ENCODE measurements at regions not wholly inside any gene's neighbourhood (a gene's known extent, or its start where the extent isn't known, plus 50 kb on each side); places are given as distances from the start of the nearest gene placed in this dataset.

DNA sequence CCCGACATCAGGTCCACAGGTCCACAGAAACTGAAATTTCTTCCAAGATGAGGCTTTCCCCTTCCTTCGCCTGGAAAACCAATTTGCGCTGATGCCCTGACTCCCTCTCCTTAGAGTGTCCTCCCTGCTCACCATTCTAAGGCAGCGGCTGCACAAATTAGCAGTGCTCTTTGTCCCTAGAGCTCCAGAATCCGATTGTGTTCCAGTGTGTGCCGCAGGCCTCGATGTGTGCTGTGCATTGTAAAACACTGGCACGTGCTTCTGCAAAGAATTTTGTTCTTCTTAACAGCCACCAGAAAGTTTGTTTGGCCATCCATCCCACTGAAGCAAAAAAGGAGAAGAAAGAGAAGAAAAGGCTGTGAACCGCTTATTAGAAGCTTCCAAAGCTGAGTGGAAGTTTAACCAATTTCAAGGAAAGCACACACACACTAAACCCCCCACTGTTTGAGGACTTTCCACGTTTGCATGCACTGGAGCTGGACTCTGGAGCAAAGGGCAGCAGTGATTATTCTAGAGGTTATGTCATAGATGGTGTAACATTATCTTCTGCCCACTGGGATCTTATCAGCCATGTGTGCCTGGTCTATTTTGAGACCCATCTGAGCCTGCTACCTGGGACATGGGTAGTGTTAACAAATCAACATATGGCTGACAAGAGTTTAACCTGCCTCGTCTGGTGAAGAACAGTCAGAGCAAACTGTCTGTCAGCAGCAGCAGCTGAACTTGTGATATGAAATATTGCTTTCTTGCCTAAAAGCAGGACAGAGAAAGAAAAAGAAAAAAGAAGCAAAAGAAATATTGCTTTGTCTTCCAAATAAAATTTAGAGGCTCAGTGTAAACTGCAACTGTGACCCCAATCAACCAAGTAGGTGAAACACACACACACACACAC is 64.9 kb upstream of the RREB1 start:
- no peak for DNase-seq

DNA sequence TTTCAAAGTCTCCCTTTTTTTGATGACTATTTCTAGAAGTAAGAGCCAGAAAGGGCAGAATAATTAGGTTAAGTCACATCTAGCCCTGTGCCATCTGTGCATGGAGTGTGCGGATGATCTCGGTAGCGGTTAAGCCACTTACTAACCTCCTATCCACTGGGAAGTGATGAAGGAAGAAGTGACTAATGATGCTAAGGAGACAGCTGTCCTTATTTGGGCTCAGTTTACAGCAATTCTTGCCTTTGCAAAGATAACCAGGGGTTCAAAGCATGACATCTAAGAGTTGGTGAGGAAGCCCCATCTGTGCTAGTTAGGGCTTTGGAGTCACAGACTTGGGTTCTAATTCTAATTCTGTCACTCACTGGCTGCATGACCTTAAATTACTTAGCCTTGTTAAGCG is 62.4 kb upstream of the RREB1 start:
- DNase-seq: no peak

DNA sequence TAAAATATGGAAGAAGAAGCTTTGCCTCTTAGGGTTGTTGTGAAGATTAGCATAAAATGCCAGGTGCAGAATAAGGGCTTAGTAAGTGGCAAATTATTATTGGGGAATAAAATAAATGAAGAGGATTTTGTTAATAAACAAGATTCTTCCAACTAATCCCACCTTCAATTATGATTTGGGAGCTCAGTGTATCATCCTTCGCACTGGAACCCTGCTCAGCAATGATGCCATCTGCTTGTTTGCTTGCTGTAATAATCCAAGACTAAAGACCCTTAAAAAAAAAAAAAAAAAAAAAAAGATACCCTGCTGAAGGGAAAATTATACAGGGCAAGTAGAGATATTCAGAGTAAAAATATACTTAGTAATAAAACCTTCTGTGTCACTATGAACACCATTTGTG is 62.0 kb upstream of the RREB1 start:
- no peak for DNase-seq

DNA sequence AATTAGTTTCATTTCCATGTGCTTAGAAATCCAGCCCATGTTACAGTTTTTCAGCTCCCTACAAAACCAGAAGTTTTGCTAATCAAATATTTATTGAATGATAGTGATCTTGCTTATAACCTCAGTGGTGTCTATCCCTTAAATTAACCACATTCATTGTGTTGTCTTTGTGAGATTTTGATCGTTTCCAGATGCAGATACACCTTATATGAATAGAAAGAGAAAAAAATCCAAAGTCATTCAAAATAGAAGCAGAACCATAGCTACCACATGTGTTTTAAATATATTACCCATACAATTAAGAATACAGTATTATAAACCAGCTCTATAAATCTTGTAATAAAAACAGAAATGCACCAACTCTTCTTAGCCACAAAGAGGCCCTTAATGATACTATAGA is 60.6 kb upstream of the RREB1 start:
- no peak for DNase-seq

DNA sequence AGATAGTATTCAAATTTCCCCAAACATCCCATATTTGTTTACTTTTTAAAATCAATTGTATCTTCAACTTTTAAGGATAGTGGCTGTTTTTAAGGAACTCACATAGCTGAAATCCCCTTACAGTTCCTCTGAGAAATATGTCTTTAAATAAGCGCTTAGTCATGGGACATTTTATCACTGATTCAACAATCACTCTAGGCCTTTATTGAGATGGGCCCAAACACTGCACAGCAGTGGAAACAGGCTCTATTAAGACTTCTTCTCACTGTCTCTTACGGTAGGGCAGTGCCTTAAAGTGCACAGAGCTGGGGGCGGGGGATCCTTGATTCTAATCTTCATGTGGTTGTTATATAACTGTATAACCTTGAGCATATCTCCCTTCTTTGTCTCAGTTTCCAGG is 59.8 kb upstream of the RREB1 start:
- DNase-seq: no peak

DNA sequence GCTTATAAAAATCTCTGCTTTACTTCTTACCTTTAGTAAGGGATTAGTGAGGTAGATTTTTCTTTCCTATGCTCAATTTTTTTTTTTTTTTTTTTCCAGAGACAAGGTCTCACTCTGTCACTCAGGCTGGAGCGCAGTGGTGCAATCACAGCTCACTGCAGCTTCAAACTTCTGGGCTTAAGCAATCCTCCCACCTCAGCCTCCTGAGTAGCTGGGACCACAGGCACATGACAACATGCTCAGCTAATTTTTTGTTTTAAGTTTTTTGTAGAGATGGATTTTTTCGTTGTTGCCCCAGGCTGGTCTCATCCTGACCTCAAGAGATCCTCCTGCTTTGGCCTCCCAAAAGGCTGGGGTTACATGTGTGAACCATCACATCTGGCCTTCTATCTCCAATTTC is 58.9 kb upstream of the RREB1 start:
- no peak for DNase-seq

DNA sequence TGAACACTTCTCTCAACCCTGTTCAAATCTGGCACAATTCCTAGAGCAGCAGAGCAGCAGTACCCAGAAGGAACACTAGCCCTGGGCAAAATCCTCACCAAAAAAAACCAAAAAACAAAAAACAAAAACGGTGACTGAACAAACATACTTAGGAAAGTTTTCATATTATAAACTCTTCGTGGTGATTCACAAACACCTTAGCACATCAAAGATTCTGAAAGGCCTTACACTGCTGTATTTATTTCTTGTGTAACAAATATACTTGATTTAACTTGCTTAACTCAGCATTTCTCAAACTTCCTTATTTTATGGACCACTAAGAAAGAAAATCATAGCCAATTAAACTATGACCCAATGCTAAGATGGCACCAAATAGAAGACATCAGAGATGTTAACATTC is 57.8 kb upstream of the RREB1 start:
- DNase-seq: no peak

DNA sequence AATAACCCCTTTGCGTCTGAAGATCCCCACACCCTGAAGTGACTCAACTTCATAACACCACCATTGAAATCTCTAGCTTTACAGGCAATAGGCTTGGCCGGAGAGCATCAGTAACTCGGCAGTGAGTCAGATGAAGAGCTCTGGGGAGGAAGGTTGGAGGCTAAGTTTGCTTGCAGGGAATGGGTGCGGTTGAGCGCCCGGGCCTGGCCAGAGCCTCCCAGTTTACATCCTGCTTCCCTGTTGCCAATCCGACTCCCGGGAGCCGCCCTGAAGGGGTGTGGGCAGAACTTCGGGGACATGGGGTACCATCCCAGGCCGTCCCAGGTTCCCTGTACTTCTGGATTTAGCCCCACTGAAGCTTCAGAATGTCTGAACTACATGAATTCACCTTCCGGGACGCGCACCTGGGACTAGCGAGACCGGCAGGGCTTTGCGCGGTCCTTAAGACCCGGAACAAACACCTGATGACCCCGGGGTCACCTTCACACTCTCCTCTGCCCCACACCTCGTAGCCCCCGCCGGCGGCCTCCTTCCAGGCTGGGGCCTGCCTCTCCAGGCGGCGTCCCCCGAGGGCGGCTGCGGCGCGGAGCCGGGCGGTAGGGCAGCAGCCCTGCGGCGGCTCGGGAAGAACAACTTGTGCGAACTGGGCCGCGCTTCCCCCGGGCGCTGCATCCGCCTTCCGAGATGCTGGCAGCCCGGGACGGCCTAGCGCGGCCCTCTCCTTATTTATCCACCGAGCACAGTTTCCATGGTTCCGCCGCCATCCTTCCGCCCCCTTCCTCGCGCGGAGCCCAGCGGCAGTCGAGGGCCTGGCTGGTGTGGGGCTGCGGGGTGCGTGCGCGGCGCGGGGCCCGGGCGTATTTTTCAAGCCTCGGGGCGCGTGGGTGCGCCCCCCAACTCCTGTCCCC is 56.6 kb upstream of the RREB1 start:
- no peak for DNase-seq

DNA sequence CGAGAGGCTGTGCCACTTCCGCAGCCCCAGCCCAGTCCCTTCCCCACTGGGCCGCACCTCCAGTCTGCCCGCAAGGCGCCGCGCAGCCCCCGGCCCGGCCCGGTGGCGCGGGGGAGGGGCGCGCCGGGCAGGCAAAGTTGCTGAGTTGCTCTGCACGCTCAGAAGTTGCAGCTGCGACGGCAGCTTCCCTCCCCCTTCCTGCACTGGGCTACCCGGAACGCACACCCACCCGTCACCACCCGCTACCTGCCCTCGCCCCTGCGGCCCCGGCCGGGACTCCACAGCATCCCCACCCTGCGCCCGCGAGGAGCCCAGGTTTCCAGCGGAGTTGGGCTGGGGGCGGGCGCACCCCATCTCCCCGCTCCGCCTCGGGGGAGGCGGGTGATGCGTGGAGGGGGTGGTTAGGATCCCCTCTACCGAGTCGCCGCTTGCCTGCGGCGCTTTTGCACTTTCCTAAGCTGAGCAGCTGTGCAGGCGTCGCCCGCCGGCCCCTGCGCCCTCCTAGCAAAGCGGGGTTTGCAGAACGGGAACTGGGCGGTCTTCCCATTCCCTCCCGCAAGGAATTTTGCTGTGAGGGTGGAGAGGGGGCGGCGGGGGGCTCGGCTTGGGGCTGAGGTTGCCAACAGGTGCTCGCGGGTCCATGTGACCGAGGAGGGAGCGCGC is 55.9 kb upstream of the RREB1 start:
- DNase-seq: no peak

DNA sequence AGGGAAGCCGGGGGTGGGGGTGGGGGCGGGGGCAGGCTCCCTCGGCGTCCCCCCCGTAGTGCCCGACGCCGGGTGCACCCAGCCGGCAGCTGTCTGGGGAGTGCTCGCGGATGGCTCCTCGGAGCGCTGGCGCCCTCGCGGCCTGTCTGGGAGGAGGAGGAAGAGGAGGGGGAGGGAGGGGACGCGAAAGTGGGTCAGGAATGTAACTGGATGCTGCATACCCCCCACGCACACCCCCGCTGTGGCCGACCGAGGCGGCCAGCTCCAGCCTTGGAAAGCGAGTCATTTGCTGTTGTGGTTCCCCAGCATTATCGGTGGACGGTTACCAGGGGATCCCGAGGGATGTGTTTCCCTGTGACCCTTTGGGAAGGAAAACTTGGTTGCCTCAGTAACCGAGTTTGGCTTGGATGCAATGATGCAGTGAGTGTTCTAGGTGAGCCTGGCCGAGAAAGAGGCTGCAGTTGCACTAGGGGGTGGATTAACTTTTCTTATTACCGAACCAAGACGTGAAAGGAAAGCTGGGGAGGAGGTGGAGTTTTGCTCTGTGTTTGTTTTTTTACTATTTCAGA is 55.2 kb upstream of the RREB1 start:
- no peak for DNase-seq

DNA sequence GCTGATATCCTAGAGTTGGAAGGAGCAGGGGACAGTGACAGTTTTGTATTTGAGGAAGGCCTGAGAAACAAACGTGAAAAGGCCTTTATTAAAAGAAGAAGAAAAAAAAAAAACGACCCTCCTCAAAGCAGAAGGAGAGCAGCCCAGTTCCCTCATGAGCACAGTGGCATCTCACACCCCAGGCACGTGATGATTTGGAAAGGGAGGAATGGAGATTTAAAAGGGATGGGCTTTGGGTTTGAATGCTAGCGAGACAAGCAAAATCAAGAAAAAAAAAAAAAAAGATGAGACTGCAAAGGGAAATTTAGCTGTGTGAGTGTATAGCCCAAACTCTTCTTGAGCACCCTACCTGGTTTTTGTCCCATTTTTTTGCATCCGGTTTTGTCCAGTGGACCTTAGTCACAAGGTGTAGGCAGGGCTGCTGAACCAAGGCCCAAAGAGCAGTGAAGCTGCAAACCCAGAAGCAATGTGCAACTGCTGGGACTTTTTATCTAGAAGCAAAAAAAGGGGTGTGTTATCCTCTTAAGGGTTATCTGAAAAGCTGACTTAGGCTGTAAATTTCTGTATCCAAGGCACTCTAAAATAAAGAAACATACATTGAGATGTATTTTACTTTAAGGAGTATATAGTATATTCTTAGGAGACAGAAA is 54.5 kb upstream of the RREB1 start:
- no peak for DNase-seq

All from NCI-H2081 treated with DMSO at 0.1 percent for 48 hours (cell line).